GM13977 (cell line): ENCODE measurements at regions not wholly inside any gene's neighbourhood (a gene's known extent, or its start where the extent isn't known, plus 50 kb on each side); places are given as distances from the start of the nearest gene placed in this dataset.

Experiments
- DNase-seq: peaks from one replicate; pipeline ENCODE4 v3.0.0; 2012; ENCODE audit warnings: low spot score
- in situ Hi-C: fragments of 300-500 bp; cut with MboI; formaldehyde crosslinking; loops from one replicate; pipeline ENCODE4 v1.12.0; 2022; ENCODE audit warnings: low sequenced_read_pairs, low pct_unique_long_range_greater_than_20kb, mixed read lengths, inconsistent platforms; ENCODE audit not compliant: unreplicated experiment
- TF ChIP-seq, protein P1 (sequence below): IDR thresholded peaks from 2 replicates; pipeline ENCODE4 v1.5.1; 2012; ENCODE audit warnings: mild to moderate bottlenecking, control low read depth; ENCODE audit not compliant: insufficient read depth; ENCODE audit errors: extremely low read depth, missing control alignments

DNA sequence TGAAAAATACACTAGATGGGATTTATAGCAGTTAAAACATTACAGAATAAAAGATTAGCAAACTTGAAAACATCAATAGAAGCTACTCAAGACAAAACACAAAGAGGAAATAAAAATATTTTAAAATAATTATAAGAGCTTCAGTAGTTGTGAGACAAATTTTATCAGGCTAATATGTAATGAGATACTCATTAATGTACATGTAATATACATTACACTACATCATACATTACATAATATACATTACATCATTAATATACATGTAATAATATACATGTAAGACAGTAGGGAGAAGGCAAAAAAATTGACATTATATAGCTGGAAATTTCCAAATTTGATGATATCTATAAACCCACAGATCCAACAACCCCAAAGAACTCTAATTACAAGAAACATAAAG, 249.4 kb upstream of the HMGA2 start:
- TF ChIP-seq, protein P1, sequence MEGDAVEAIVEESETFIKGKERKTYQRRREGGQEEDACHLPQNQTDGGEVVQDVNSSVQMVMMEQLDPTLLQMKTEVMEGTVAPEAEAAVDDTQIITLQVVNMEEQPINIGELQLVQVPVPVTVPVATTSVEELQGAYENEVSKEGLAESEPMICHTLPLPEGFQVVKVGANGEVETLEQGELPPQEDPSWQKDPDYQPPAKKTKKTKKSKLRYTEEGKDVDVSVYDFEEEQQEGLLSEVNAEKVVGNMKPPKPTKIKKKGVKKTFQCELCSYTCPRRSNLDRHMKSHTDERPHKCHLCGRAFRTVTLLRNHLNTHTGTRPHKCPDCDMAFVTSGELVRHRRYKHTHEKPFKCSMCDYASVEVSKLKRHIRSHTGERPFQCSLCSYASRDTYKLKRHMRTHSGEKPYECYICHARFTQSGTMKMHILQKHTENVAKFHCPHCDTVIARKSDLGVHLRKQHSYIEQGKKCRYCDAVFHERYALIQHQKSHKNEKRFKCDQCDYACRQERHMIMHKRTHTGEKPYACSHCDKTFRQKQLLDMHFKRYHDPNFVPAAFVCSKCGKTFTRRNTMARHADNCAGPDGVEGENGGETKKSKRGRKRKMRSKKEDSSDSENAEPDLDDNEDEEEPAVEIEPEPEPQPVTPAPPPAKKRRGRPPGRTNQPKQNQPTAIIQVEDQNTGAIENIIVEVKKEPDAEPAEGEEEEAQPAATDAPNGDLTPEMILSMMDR, result no peak
- in situ Hi-C loops, result loop anchor here (25.0 kb wide), 1 partner anchor 512 kb away; no protein-coding TSS in a partner anchor

DNA sequence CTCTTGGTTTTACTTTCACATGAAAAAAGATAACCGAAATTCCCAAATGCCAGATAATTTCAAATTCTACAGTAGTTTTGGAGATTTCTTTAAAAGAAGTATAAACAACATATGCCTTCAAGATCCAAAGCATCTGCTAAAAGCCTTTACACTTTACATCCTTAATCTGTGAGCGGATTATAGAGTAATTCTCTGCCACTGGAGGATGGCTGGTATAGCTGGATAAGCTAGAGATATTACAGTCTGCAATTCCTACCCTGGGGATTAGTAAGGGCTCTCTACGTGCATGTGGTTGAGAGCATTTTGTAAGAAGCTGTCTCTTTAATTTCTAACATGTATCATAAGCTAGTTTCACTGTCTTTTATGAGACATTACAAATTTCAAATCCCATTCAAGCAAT, 240.3 kb upstream of the HMGA2 start:
- DNase-seq, result no peak
- in situ Hi-C loops, result loop anchor here (25.0 kb wide), 1 partner anchor 503 kb away; no protein-coding TSS in a partner anchor
- TF ChIP-seq, protein P1, result no peak

More for the DNA sequence above, 249.4 kb upstream of the HMGA2 start:
- DNase-seq, result no peak

DNA sequence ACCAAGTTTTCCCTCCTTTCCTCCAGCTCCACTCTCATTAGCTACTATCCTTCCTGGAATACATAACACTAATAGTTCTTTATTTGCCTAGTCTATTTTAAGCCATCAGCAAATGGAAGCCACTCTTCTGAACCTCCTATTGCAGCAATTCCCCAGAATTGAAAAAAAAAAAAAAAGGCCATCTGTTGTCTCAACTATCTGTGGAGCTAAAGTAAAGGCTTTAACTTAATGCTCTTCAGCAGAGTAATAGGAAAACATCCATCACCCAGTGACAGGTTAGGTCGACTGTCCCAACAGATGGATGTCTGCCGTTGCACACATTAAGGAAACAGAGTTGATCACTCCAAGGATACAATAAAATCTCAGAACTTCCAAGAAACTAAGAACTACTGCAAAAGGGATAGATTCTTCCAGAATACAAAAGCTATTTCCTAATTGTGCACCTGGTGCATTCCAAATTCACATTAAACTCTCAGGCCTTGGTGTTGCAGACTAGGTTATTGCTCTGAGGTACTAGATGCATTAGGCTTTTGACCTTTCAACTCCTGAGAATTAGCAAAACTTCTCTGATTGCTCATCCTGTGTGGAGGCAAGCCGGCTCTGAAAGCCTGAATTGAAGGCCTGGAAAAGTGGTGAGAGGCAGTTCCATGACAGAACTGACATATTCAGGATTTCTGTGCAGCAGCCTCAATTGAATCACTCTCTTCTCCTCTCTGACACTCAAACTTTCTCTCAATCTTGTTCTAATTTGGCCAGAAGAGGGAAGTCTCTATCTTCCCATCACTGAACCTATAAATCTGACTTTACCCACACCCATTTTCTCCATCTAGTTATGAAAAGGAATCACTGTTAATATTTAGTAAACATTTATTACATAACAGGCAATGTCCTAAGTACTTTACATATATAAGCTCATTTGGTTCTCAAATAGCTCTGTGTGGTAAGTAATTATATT, 238.4 kb upstream of the HMGA2 start:
- TF ChIP-seq, protein P1, result no peak
- no peak for DNase-seq
- in situ Hi-C loops, result loop anchor here (25.0 kb wide), 1 partner anchor 501 kb away; no protein-coding TSS in a partner anchor

DNA sequence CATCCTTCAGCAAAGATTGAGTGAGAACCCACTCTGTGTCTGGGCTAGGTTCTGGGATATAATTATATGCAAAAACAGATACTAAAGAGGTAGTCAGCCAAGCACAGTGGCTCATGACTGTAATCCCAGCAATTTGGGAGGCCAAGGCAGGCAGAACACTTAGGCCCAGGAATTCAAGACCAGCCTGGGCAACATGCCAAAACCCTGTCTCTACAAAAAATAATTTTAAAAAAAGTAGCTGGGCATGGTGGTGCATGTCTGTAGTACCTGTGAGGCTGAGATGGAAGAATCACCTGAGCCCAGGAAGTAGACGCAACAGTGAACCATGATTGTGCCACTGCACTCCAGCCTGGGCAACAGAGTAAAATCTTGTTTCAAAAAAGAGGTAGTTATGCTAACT, 237.5 kb upstream of the HMGA2 start:
- DNase-seq, result no peak
- in situ Hi-C loops, result loop anchor here (25.0 kb wide), 1 partner anchor 501 kb away; no protein-coding TSS in a partner anchor
- TF ChIP-seq, protein P1, result no peak

DNA sequence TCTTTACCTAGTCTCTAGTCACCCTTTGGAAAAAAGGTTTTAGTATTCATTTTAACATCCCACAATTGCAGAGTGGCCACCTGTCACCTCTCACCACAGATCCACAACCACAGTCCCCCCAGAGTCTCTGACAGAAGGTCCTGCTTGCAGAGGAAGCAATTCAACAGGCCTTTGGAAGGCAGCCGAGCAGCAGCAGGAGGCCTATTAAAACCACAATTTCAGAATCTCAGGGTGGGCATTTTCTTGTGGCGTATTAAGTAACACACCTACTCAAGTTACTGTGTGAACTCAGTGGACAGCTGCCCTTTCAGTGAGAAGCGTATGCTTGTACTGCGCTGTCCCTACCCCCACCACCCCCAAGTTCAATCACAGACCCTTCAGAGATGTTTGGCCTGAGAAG, 234.0 kb upstream of the HMGA2 start:
- in situ Hi-C loops, result loop anchor here (25.0 kb wide), 1 partner anchor 497 kb away; no protein-coding TSS in a partner anchor
- TF ChIP-seq, protein P1, result no peak
- no peak for DNase-seq

DNA sequence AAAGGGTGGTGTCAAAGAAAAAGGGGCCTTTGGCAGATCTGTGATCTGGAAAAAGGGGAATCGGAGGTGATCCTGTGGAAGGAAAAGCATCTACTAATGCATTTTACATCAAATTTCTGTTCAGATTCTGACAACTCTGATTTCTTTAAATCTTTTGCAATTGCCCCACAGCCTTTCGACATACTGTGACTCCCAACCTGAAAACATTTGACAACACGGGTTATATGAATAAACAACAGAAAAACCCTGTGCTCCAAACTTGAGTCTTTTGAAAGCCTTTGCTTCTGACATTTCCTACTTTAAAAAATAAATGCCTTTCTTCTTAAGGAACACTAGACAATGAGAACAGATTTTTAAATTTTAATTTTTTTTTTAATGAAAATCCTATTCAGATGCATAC, 231.9 kb upstream of the HMGA2 start:
- TF ChIP-seq, protein P1, result no peak
- in situ Hi-C loops, result loop anchor here (25.0 kb wide), 1 partner anchor 495 kb away; no protein-coding TSS in a partner anchor
- DNase-seq, result no peak
